Erythroblast (primary cell): ENCODE measurements at regions not wholly inside any gene's neighbourhood (a gene's known extent, or its start where the extent isn't known, plus 50 kb on each side); places are given as distances from the start of the nearest gene placed in this dataset.

ENCODE experiments used
- GATA1 ChIP-seq: IDR thresholded peaks from 2 replicates; pipeline ENCODE4 v1.6.1; 2011; ENCODE audit warnings: low read depth, mild to moderate bottlenecking, control low read depth, low read length, moderate library complexity
- POLR2A ChIP-seq: IDR thresholded peaks from 2 replicates; pipeline ENCODE4 v1.6.1; 2011; ENCODE audit warnings: mild to moderate bottlenecking, low read length

DNA sequence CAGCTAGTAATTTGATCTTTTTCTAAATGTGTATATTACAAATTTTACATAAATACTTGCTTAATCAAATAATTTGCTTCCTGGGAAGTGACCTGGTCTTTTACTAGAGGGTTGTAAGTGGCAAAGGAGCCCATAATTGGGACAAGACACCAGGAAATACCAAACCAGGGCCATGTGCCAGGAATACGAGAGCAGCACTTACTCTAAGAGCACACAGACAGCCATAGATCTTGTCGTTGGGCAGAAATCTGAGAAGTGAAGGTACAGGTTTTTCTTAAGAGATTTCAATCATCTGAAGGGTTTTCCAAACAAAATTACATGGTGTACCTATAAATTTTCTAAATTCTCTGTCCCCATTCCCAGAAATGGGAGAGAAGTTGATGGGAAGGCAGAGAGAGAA is 179.3 kb downstream of the HINT1 start:
- no peak for TF ChIP-seq POLR2A
- TF ChIP-seq GATA1, result no peak
